ENCODE measurements at regions not wholly inside any gene's neighbourhood (a gene's known extent, or its start where the extent isn't known, plus 50 kb on each side); places are given as distances from the start of the nearest gene placed in this dataset.

GRCh38 chr4:119743644-119744043, 115.0 kb upstream of the PDE5A start:
- no peak for DNase-seq

- DNase-seq: no peak
Observed at GRCh38 chr4:119739796-119740195, 111.2 kb upstream of the PDE5A start.

- no peak for DNase-seq
Observed at GRCh38 chr4:119738901-119739300, 110.3 kb upstream of the PDE5A start.

GRCh38 chr4:119736559-119736958, 108.0 kb upstream of the PDE5A start:
- DNase-seq: no peak

- DNase-seq: no peak
Observed at GRCh38 chr4:119735165-119735651, 106.6 kb upstream of the PDE5A start.

GRCh38 chr4:119733431-119733830, 104.8 kb upstream of the PDE5A start:
- DNase-seq: no peak

- DNase-seq: no peak
Observed at GRCh38 chr4:119731778-119732177, 103.2 kb upstream of the PDE5A start.

- no peak for DNase-seq
Observed at GRCh38 chr4:119731146-119731742, 102.6 kb upstream of the PDE5A start.

GRCh38 chr4:119730671-119730950, 102.0 kb upstream of the PDE5A start:
- DNase-seq: no peak

- no peak for DNase-seq
Observed at GRCh38 chr4:119729835-119730670, 101.4 kb upstream of the PDE5A start.

- no peak for DNase-seq
Observed at GRCh38 chr4:119728692-119729593, 100.3 kb upstream of the PDE5A start.

GRCh38 chr4:119728185-119728584, 99.6 kb upstream of the PDE5A start:
- DNase-seq: no peak

GRCh38 chr4:119726505-119726904, 97.9 kb upstream of the PDE5A start:
- DNase-seq: no peak

GRCh38 chr4:119725688-119726330, 97.2 kb upstream of the PDE5A start:
- DNase-seq: no peak

GRCh38 chr4:119725011-119725410, 96.4 kb upstream of the PDE5A start:
- DNase-seq: no peak

- no peak for DNase-seq
Observed at GRCh38 chr4:119722670-119723069, 94.1 kb upstream of the PDE5A start.

- DNase-seq: no peak
Observed at GRCh38 chr4:119721878-119722277, 93.3 kb upstream of the PDE5A start.

- no peak for DNase-seq
Observed at GRCh38 chr4:119715490-119716445, 87.2 kb upstream of the PDE5A start.

- no peak for DNase-seq
Observed at GRCh38 chr4:119709418-119709817, 80.8 kb upstream of the PDE5A start.

GRCh38 chr4:119707336-119707735, 78.7 kb upstream of the PDE5A start:
- no peak for DNase-seq

- no peak for DNase-seq
Observed at GRCh38 chr4:119706804-119707203, 78.2 kb upstream of the PDE5A start.

- no peak for DNase-seq
Observed at GRCh38 chr4:119697887-119698393, 69.3 kb upstream of the PDE5A start.
